PC-3 (cell line): ENCODE measurements at regions not wholly inside any gene's neighbourhood (a gene's known extent, or its start where the extent isn't known, plus 50 kb on each side); places are given as distances from the start of the nearest gene placed in this dataset.

Source experiments
- ATAC-seq: fragments of 200-7000 bp; cut with Tn5 transposase; 2 replicates; pipeline ENCODE4 v1.9.1; 2020; ENCODE audit warnings: mild to moderate bottlenecking, moderate library complexity
- BruUV-seq: library from RNA; stranded (reverse); fragments of 400-500 nt; replicated peaks from 2 replicates; lab custom pipeline; 2021; lab: Mats Ljungman, UMichigan
- CTCF ChIA-PET: fragments of 300-600 bp; sonication (Branson Sonifier 250); formaldehyde crosslinking; loops from one replicate; lab custom pipeline; 2022; ENCODE audit warnings: antibody characterized with exemption; lab: Charles Lee
- POLR2A ChIA-PET: fragments of 300-600 bp; sonication (Branson Sonifier 250); formaldehyde crosslinking; loops from one replicate; lab custom pipeline; 2022; ENCODE audit warnings: antibody characterized with exemption; ENCODE audit not compliant: unreplicated experiment; lab: Charles Lee
- DNase-seq: peaks from one replicate; pipeline ENCODE4 v3.0.0-alpha.2; 2015
- H2AFZ ChIP-seq: fragments of 300-600 bp; sonication (generic); 2 replicates; pipeline ENCODE4 v1.6.0; 2016; ENCODE audit warnings: antibody characterized with exemption, low read length
- H3F3A ChIP-seq: fragments of 300-600 bp; sonication (generic); one replicate; pipeline ENCODE4 v1.6.0; 2017; ENCODE audit warnings: antibody characterized with exemption, low read length, control low read depth, mild to moderate bottlenecking; ENCODE audit not compliant: unreplicated experiment
- H3K27ac ChIP-seq: fragments of 300-600 bp; sonication (generic); 2 replicates; pipeline ENCODE4 v1.5.1; 2016; ENCODE audit warnings: mild to moderate bottlenecking, low read length
- H3K27me3 ChIP-seq: fragments of 300-600 bp; sonication (generic); 2 replicates; pipeline ENCODE4 v1.6.1; 2016; ENCODE audit warnings: low read length, mixed read lengths
- H3K36me3 ChIP-seq: fragments of 300-600 bp; sonication (generic); 2 replicates; pipeline ENCODE4 v1.6.1; 2016; ENCODE audit warnings: low read depth, mixed run types, low read length, mixed read lengths
- H3K4me1 ChIP-seq: fragments of 300-600 bp; sonication (generic); 2 replicates; pipeline ENCODE4 v1.5.1; 2016; ENCODE audit warnings: low read length; ENCODE audit not compliant: insufficient read depth
- H3K4me2 ChIP-seq: fragments of 300-600 bp; sonication (generic); 2 replicates; pipeline ENCODE4 v1.6.0; 2016; ENCODE audit warnings: low read length
- H3K4me3 ChIP-seq: fragments of 300-600 bp; sonication (generic); 2 replicates; pipeline ENCODE4 v1.5.1; 2016; ENCODE audit warnings: mild to moderate bottlenecking, low read length, mixed read lengths
- H3K79me2 ChIP-seq: fragments of 300-600 bp; sonication (generic); 2 replicates; pipeline ENCODE4 v1.6.1; 2017; ENCODE audit warnings: low read length, mixed read lengths
- H3K9ac ChIP-seq: fragments of 300-600 bp; sonication (generic); 2 replicates; pipeline ENCODE4 v1.6.0; 2016; ENCODE audit warnings: mild to moderate bottlenecking, low read length
- H3K9me2 ChIP-seq: fragments of 300-600 bp; sonication (generic); replicated peaks from 2 replicates; pipeline ENCODE4 v1.6.1; 2016; ENCODE audit warnings: mixed run types, low read length, mixed read lengths
- H3K9me3 ChIP-seq: fragments of 300-600 bp; sonication (generic); 2 replicates; pipeline ENCODE4 v1.6.1; 2016; ENCODE audit warnings: low read length, mixed read lengths
- H4K20me1 ChIP-seq: fragments of 300-600 bp; sonication (generic); 2 replicates; pipeline ENCODE4 v1.6.1; 2016; ENCODE audit warnings: low read length, mixed read lengths
- EZH2 ChIP-seq: fragments of 300-600 bp; sonication (generic); IDR thresholded peaks from one replicate; pipeline ENCODE4 v1.6.1; 2017; ENCODE audit warnings: antibody characterized with exemption, mild to moderate bottlenecking, low read length; ENCODE audit not compliant: unreplicated experiment
- EZH2phosphoT487 ChIP-seq: fragments of 300-600 bp; sonication (generic); IDR thresholded peaks from 2 replicates; pipeline ENCODE4 v1.6.1; 2018; ENCODE audit warnings: mild to moderate bottlenecking, antibody characterized with exemption, low read length, borderline replicate concordance
- intact Hi-C: fragments of 100-400 bp; cut with micrococcal nuclease; formaldehyde crosslinking; loops from 2 replicates; pipeline ENCODE4 v1.9.0; 2023
- TF ChIP-seq, protein P1 (sequence below): fragments of 300-600 bp; sonication (generic); conservative IDR thresholded peaks from 2 replicates; pipeline ENCODE4 v1.5.1; 2017; ENCODE audit warnings: antibody characterized with exemption, low read depth, mild to moderate bottlenecking, low read length

DNA sequence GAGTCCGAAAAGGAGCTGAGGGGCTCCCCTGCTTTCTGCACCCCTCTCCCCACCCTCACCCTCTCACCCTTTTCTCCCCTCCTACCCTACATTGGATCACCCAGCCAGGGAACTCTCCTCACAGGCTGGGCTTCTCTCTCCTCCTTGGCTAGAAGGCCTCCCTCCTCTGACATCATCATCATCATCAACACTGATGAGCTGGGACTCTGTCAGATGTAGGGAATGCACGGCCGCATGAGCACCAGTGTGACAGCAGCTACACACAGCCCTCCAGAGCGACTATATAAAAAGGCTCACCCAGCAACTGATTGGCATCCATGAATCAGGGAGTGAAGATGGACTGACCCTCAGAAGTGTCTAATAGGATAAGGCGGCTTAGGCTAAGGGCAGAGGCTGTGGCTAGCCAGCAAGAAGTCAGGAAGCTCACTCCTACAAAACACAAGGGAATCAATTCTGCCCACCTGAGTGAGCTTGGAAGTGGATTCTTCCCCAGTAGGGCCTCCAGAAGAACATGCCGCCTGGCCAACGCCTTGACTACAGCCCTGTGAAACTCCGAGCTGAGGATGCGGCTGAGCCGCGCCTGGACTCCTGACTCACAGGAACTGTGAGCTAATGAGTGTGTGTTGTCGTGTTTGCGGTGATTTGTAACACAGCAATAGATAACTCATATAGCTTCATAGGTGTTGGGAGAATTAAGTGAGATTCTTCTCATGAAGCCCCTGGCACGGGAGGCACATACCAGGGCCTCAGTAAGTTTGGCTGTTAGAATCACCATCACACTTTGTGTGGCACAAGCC, 147.6 kb downstream of the FAM43A start:
- no peaks in the 10 kb centered on the region for H4K20me1 ChIP-seq
- no peaks in the 10 kb centered on the region for H3K79me2 ChIP-seq
- no peaks in the 10 kb centered on the region for H3K36me3 ChIP-seq
- no peak overlapping the region for H3K4me3 ChIP-seq
- POLR2A ChIA-PET = no interaction called here
- H3K4me1 ChIP-seq = peaks cover 16% of the 10 kb centered on the region
- no peak overlapping the region for H2AFZ ChIP-seq
- no peaks in the 10 kb centered on the region for H3K9me3 ChIP-seq
- CTCF ChIA-PET = interaction anchor here (0.5 to 1.1 kb wide), 2 partner anchors 151 to 1431 kb away, joined by 4 to 5 read pairs; no protein-coding TSS in a partner anchor
- H3K27ac ChIP-seq = peak overlapping the region; percentile 60
- 0 out of 2 replicates have a peak overlapping the region, but pooled peaks have one; percentile 3 for H3K4me2 ChIP-seq
- DNase-seq (peak; percentile 71), ATAC-seq (peak; percentile 93)
- intact Hi-C loops = no loop called here
- H3K9ac ChIP-seq = peak overlapping the region; percentile 46; the same call in 1 of the 2 replicates
- no peaks in the 10 kb centered on the region for H3K9me2 ChIP-seq
- BruUV-seq = no TSS peak
- H3F3A ChIP-seq = no peaks in the 10 kb centered on the region
- TF ChIP-seq EZH2 (no peak), EZH2phosphoT487 (no peak)
- TF ChIP-seq, protein P1, sequence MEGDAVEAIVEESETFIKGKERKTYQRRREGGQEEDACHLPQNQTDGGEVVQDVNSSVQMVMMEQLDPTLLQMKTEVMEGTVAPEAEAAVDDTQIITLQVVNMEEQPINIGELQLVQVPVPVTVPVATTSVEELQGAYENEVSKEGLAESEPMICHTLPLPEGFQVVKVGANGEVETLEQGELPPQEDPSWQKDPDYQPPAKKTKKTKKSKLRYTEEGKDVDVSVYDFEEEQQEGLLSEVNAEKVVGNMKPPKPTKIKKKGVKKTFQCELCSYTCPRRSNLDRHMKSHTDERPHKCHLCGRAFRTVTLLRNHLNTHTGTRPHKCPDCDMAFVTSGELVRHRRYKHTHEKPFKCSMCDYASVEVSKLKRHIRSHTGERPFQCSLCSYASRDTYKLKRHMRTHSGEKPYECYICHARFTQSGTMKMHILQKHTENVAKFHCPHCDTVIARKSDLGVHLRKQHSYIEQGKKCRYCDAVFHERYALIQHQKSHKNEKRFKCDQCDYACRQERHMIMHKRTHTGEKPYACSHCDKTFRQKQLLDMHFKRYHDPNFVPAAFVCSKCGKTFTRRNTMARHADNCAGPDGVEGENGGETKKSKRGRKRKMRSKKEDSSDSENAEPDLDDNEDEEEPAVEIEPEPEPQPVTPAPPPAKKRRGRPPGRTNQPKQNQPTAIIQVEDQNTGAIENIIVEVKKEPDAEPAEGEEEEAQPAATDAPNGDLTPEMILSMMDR = no peak
- H3K27me3 ChIP-seq = no peaks in the 10 kb centered on the region

DNA sequence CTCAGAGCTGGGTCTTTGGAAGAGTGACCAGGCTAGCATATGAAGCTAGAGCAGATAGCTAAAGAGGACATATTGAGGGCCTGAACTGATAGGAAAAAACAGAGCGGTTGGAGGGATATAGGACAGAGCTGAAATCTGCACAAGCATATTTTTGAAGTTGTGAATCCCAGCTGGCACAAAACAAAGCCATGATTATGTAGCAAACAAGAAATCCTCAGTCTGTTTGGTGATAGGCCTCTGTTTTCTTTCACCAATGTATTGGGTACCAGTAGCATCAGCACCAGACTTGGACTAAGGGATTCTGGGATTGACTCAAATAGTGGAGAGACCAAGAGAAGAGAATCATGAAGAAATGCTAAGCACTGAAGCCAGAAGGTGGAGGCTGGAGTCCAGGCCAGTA, 151.0 kb downstream of the FAM43A start:
- Histone ChIP-seq H3K4me1 (peaks cover 25% of the 10 kb centered on the region), H3K36me3 (no peaks in the 10 kb centered on the region), H4K20me1 (no peaks in the 10 kb centered on the region), H3K27ac (no peak overlapping the region), H3K4me2 (no peak overlapping the region), H3K27me3 (no peaks in the 10 kb centered on the region), H2AFZ (no peak overlapping the region), H3K4me3 (no peak overlapping the region), H3K79me2 (no peaks in the 10 kb centered on the region), H3F3A (no peaks in the 10 kb centered on the region), H3K9me3 (no peaks in the 10 kb centered on the region), H3K9me2 (no peaks in the 10 kb centered on the region), H3K9ac (no peak overlapping the region)
- intact Hi-C loops = no loop called here
- TF ChIP-seq, protein P1 = no peak
- TF ChIP-seq EZH2 (no peak), EZH2phosphoT487 (no peak)
- BruUV-seq = no TSS peak
- ChIA-PET CTCF (no interaction called here), POLR2A (no interaction called here)
- no peak for ATAC-seq
- DNase-seq = no peak
